HUES48 (cell line): ENCODE measurements at regions not wholly inside any gene's neighbourhood (a gene's known extent, or its start where the extent isn't known, plus 50 kb on each side); places are given as distances from the start of the nearest gene placed in this dataset.

Experiments used
- H3K27ac ChIP-seq: one replicate; pipeline ENCODE4 v1.7.0; 2013; ENCODE audit warnings: low read depth, low read length, inconsistent platforms
- H3K27me3 ChIP-seq: 2 replicates; pipeline ENCODE4 v1.6.1; 2013; ENCODE audit warnings: mild to moderate bottlenecking, low read length; ENCODE audit not compliant: control insufficient read depth, insufficient read depth
- H3K36me3 ChIP-seq: 2 replicates; pipeline ENCODE4 v1.6.1; 2013; ENCODE audit warnings: low read length; ENCODE audit not compliant: control insufficient read depth, insufficient read depth
- H3K4me1 ChIP-seq: 2 replicates; pipeline ENCODE4 v1.6.1; 2013; ENCODE audit warnings: mild to moderate bottlenecking, low read length; ENCODE audit not compliant: control insufficient read depth, insufficient read depth
- H3K4me3 ChIP-seq: 2 replicates; pipeline ENCODE4 v1.5.1; 2013; ENCODE audit warnings: mild to moderate bottlenecking, low read depth, low read length
- H3K9ac ChIP-seq: 2 replicates; pipeline ENCODE4 v1.6.1; 2013; ENCODE audit warnings: mild to moderate bottlenecking, low read depth, low read length, moderate library complexity
- H3K9me3 ChIP-seq: 2 replicates; pipeline ENCODE4 v1.6.1; 2013; ENCODE audit warnings: low read length; ENCODE audit not compliant: control insufficient read depth, insufficient read depth

DNA sequence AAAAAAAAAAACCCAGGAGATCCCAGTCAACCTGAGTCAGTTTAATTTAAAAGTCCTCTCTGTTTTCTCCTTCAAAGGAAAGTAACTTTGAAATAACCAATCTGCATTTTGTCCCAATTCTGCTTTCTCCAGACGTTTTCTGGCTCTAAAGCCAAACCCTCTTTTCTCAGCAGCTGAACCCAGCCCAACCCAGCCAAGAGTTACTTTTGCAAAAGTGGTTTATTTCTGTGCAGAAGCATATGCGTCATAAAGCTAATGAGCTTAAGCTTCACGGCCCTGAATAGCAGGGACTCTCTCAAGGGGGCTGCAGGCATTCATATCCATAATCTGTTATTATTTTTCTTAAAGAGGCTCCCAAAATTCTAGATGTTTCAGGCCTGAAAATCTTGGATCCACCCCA, 176.6 kb downstream of the GALC start:
- Histone ChIP-seq H3K4me1 (no peaks in the 10 kb centered on the region), H3K4me3 (no peak overlapping the region), H3K9ac (no peak overlapping the region), H3K27me3 (no peaks in the 10 kb centered on the region), H3K9me3 (no peaks in the 10 kb centered on the region), H3K27ac (no peak overlapping the region), H3K36me3 (no peaks in the 10 kb centered on the region)

GRCh38 chr14:87815121-87815520, 177.9 kb downstream of the GALC start:
- Histone ChIP-seq H3K27ac (no peak overlapping the region), H3K27me3 (no peaks in the 10 kb centered on the region), H3K4me3 (no peak overlapping the region), H3K9me3 (no peaks in the 10 kb centered on the region), H3K4me1 (no peaks in the 10 kb centered on the region), H3K36me3 (no peaks in the 10 kb centered on the region), H3K9ac (no peak overlapping the region)

GRCh38 chr14:87813686-87814085, 179.3 kb downstream of the GALC start:
- no peak overlapping the region for H3K27ac ChIP-seq
- H3K36me3 ChIP-seq: no peaks in the 10 kb centered on the region
- H3K27me3 ChIP-seq: no peaks in the 10 kb centered on the region
- no peak overlapping the region for H3K9ac ChIP-seq
- no peaks in the 10 kb centered on the region for H3K4me1 ChIP-seq
- H3K4me3 ChIP-seq: no peak overlapping the region
- no peaks in the 10 kb centered on the region for H3K9me3 ChIP-seq

DNA sequence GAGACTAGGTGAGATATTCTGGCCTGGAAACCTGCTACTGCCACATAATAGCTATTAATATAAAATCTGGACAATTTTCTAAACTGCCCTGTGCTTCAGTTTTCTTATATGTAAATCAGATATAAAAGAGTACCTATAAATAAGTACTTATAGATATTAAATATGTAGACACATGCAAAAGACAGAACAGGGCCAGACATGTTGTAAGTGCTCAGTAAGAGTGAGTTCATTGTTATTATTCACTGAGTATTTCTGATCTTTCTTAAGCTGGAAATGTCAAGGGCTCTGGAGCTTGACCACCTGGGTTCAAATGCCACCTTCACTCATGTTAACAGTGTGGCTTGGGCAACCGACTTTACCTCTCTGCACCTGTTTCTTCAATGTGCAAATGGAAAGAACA, 179.8 kb downstream of the GALC start:
- H3K27ac ChIP-seq: no peak overlapping the region
- H3K4me1 ChIP-seq: no peaks in the 10 kb centered on the region
- H3K9me3 ChIP-seq: no peaks in the 10 kb centered on the region
- no peak overlapping the region for H3K4me3 ChIP-seq
- H3K27me3 ChIP-seq: no peaks in the 10 kb centered on the region
- H3K36me3 ChIP-seq: no peaks in the 10 kb centered on the region
- H3K9ac ChIP-seq: no peak overlapping the region

GRCh38 chr14:87811246-87811645, 181.7 kb downstream of the GALC start:
- H3K9ac ChIP-seq: no peak overlapping the region
- H3K27me3 ChIP-seq: no peaks in the 10 kb centered on the region
- no peak overlapping the region for H3K27ac ChIP-seq
- H3K36me3 ChIP-seq: no peaks in the 10 kb centered on the region
- H3K9me3 ChIP-seq: no peaks in the 10 kb centered on the region
- H3K4me1 ChIP-seq: no peaks in the 10 kb centered on the region
- no peak overlapping the region for H3K4me3 ChIP-seq

- Histone ChIP-seq H3K36me3 (no peaks in the 10 kb centered on the region), H3K27ac (no peak overlapping the region), H3K4me3 (no peak overlapping the region), H3K9me3 (no peaks in the 10 kb centered on the region), H3K4me1 (no peaks in the 10 kb centered on the region), H3K9ac (no peak overlapping the region), H3K27me3 (no peaks in the 10 kb centered on the region)
Observed at GRCh38 chr14:87810711-87811110, 182.3 kb downstream of the GALC start.

DNA sequence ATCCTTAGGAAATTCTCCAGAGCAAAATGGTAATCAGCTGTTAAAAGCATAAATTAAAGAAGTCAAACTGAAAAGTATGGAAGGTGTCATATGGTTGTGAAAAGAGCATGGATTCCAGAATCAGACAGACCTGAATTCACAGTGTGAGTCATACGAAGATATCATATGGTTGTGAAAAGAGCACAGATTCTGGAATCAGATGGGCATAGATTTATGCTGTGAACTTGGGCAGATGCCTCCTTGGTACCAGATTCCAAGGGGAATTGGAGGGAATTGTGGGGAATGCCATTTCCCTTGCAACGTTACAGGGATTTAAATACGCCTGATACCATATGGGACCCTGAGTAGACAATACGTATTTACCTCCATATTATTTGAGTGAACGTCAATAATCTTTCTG, 183.7 kb downstream of the GALC start:
- Histone ChIP-seq H3K9ac (no peak overlapping the region), H3K36me3 (no peaks in the 10 kb centered on the region), H3K4me3 (no peak overlapping the region), H3K9me3 (no peaks in the 10 kb centered on the region), H3K27me3 (no peaks in the 10 kb centered on the region), H3K4me1 (no peaks in the 10 kb centered on the region), H3K27ac (no peak overlapping the region)

DNA sequence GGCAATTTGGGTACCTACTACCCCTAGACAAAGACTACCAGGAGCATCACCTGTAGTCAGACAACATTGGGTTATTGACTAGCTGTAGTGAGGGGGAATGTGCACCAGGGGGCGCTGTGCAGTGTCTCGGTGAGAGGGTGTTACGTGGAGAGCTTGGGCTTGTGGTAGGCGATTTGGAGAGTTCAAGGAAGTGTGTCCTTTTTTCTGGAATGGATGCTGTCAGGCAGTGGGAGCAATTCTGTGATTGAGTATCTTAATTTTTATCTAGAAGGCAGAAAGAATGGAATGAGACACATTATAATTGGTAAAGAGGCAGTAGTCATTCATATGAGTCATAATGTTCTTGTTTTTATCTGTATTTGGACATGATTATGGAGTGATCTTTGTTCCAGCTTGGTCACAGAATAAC, 187.7 kb downstream of the GALC start:
- Histone ChIP-seq H3K9ac (no peak overlapping the region), H3K9me3 (no peaks in the 10 kb centered on the region), H3K4me3 (no peak overlapping the region), H3K27me3 (no peaks in the 10 kb centered on the region), H3K4me1 (no peaks in the 10 kb centered on the region), H3K27ac (no peak overlapping the region), H3K36me3 (no peaks in the 10 kb centered on the region)

DNA sequence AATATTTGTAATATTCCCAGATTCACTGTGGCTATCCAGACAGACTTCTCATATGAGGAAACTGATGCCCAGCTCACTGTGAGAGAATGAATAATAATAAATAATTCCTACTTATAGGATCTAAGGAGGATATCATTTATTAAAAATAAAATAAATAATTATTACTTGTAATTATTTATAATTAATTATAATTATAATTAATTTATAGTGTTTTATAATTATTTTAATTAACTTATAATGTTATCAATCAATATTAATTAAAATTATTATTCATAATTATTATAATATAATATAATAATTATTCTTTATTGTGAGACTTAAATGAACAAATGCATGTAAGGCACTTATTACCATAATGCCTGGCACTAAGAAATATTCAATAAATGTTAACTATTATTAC, 192.8 kb downstream of the GALC start:
- no peak overlapping the region for H3K27ac ChIP-seq
- H3K9me3 ChIP-seq: no peaks in the 10 kb centered on the region
- H3K9ac ChIP-seq: no peak overlapping the region
- H3K4me1 ChIP-seq: peaks cover 23% of the 10 kb centered on the region
- H3K4me3 ChIP-seq: no peak overlapping the region
- H3K27me3 ChIP-seq: no peaks in the 10 kb centered on the region
- no peaks in the 10 kb centered on the region for H3K36me3 ChIP-seq

- Histone ChIP-seq H3K9me3 (no peaks in the 10 kb centered on the region), H3K36me3 (no peaks in the 10 kb centered on the region), H3K27me3 (no peaks in the 10 kb centered on the region), H3K4me3 (no peak overlapping the region), H3K27ac (no peak overlapping the region), H3K9ac (no peak overlapping the region), H3K4me1 (peaks cover 23% of the 10 kb centered on the region)
Observed at GRCh38 chr14:87799400-87799799, 193.6 kb downstream of the GALC start.

GRCh38 chr14:87797001-87797400, 196.0 kb downstream of the GALC start:
- H3K4me3 ChIP-seq: no peak overlapping the region

GRCh38 chr14:87794561-87794960, 198.4 kb downstream of the GALC start:
- Histone ChIP-seq H3K27me3 (no peaks in the 10 kb centered on the region), H3K9ac (no peak overlapping the region)

More at GRCh38 chr14:87797001-87797400, 196.0 kb downstream of the GALC start:
- H3K9me3 ChIP-seq: no peaks in the 10 kb centered on the region
- H3K9ac ChIP-seq: no peak overlapping the region
- H3K4me1 ChIP-seq: peaks cover 23% of the 10 kb centered on the region
- H3K27ac ChIP-seq: no peak overlapping the region
- no peaks in the 10 kb centered on the region for H3K27me3 ChIP-seq
- H3K36me3 ChIP-seq: no peaks in the 10 kb centered on the region

More at GRCh38 chr14:87794561-87794960, 198.4 kb downstream of the GALC start:
- Histone ChIP-seq H3K4me3 (no peak overlapping the region), H3K4me1 (peaks cover 19% of the 10 kb centered on the region), H3K27ac (no peak overlapping the region), H3K9me3 (no peaks in the 10 kb centered on the region), H3K36me3 (no peaks in the 10 kb centered on the region)
